ENCODE measurements at regions not wholly inside any gene's neighbourhood (a gene's known extent, or its start where the extent isn't known, plus 50 kb on each side); places are given as distances from the start of the nearest gene placed in this dataset.

DNA sequence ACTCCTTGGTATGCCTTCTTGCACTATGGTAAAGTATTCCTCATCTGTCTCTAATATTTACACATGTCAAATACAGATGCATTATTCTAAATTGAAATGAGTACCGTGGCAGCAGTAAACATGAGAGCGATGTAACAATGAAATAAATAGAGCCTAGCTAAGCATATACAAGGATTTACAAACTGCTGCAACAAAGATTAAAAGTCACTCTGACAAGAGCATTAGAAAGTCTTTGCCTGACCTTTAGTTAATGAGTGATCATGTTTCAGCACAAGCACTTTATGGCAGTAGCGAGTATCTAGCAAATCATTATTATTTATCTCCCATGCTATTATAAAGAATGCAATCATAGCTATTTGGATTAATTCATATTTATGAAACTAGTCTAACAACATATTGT, 547.0 kb upstream of the NDST4 start:
- H3K4me3 Mint-ChIP-seq: no peak overlapping the region
- no peaks in the 10 kb centered on the region for H3K27me3 ChIP-seq (ENCODE audit: insufficient read depth, low read length)
- H2BK15ac ChIP-seq (ENCODE audit: low read depth, low read length): no peak overlapping the region
- TF ChIP-seq, protein P1, sequence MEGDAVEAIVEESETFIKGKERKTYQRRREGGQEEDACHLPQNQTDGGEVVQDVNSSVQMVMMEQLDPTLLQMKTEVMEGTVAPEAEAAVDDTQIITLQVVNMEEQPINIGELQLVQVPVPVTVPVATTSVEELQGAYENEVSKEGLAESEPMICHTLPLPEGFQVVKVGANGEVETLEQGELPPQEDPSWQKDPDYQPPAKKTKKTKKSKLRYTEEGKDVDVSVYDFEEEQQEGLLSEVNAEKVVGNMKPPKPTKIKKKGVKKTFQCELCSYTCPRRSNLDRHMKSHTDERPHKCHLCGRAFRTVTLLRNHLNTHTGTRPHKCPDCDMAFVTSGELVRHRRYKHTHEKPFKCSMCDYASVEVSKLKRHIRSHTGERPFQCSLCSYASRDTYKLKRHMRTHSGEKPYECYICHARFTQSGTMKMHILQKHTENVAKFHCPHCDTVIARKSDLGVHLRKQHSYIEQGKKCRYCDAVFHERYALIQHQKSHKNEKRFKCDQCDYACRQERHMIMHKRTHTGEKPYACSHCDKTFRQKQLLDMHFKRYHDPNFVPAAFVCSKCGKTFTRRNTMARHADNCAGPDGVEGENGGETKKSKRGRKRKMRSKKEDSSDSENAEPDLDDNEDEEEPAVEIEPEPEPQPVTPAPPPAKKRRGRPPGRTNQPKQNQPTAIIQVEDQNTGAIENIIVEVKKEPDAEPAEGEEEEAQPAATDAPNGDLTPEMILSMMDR (conservative IDR thresholded peaks at IDR 0.05): no peak
- no peak overlapping the region for H2BK20ac ChIP-seq (ENCODE audit: low read depth, low read length, poor library complexity, severe bottlenecking)
- H3K4me2 ChIP-seq (ENCODE audit: insufficient read depth, insufficient read length, low read length): no peak overlapping the region
- no peaks in the 10 kb centered on the region for H3K9me3 Mint-ChIP-seq
- H3K27ac ChIP-seq (ENCODE audit: insufficient read length, low read depth, low read length): no peak overlapping the region
- no peak overlapping the region for H3K27ac Mint-ChIP-seq
- H3K4ac ChIP-seq (ENCODE audit: low read depth, low read length): no peak overlapping the region
- no peak overlapping the region for H2BK12ac ChIP-seq (ENCODE audit: insufficient read length, low read depth, low read length)
- H3K56ac ChIP-seq (ENCODE audit: insufficient read length, low read depth, low read length): no peak overlapping the region
- H3K9me3 ChIP-seq (ENCODE audit: control insufficient read depth, low read depth, low read length): no peaks in the 10 kb centered on the region
- H3K4me1 ChIP-seq (ENCODE audit: insufficient read depth, low read length): no peaks in the 10 kb centered on the region
- H2BK5ac ChIP-seq (ENCODE audit: insufficient read length, low read length): no peak overlapping the region
- WGBS (ENCODE audit: extremely low coverage, insufficient read length, low lambda C conversion rate): no CpG with 5 or more reads among the region's 3 CpGs
- H3K9ac ChIP-seq (ENCODE audit: extremely low read depth, insufficient read length, low read length): no peak overlapping the region
- H2BK120ac ChIP-seq (ENCODE audit: low read depth, low read length, poor library complexity, severe bottlenecking): no peak overlapping the region
- no peak overlapping the region for H3K14ac ChIP-seq (ENCODE audit: insufficient read depth, low read length)
- H2AK5ac ChIP-seq (ENCODE audit: insufficient read length, low read length): no peak overlapping the region
- H4K20me1 ChIP-seq (ENCODE audit: control insufficient read depth, insufficient read depth, insufficient read length): no peaks in the 10 kb centered on the region
- H3K79me1 ChIP-seq (ENCODE audit: insufficient read depth, low read depth, low read length, poor library complexity, severe bottlenecking): no peaks in the 10 kb centered on the region
- no peaks in the 10 kb centered on the region for H3K27me3 Mint-ChIP-seq (ENCODE audit: low read depth)
- H3K23ac ChIP-seq (ENCODE audit: insufficient read length, low read depth, low read length): no peak overlapping the region
- no peak overlapping the region for H4K8ac ChIP-seq (replicated peaks; ENCODE audit: insufficient read length, low read depth, low read length)
- DNase-seq: no peak
- no peak overlapping the region for H3K18ac ChIP-seq (ENCODE audit: insufficient read length, low read depth, low read length)
- H2AFZ ChIP-seq (ENCODE audit: low read length): no peak overlapping the region
- no peaks in the 10 kb centered on the region for H3K23me2 ChIP-seq (ENCODE audit: insufficient read length, low read depth, low read length, poor library complexity, severe bottlenecking)
- no peak overlapping the region for H4K91ac ChIP-seq (ENCODE audit: insufficient read length, low read depth, low read length)
- no peak overlapping the region for H3T11ph ChIP-seq (ENCODE audit: low read length)
- H3K36me3 Mint-ChIP-seq (ENCODE audit: insufficient read depth in 1 of 3, low read depth in 3 of 3): no peaks in the 10 kb centered on the region
- no peak overlapping the region for H4K5ac ChIP-seq (ENCODE audit: insufficient read length, low read depth, low read length)
- H3K79me2 ChIP-seq (ENCODE audit: insufficient read depth, low read length): no peaks in the 10 kb centered on the region
- H3K4me1 Mint-ChIP-seq: peaks cover 5 to 15% of the 10 kb centered on the region in 2 experiments
